Neural progenitor cell (in vitro differentiated cells): ENCODE measurements at regions not wholly inside any gene's neighbourhood (a gene's known extent, or its start where the extent isn't known, plus 50 kb on each side); places are given as distances from the start of the nearest gene placed in this dataset.

ENCODE experiments used
- DNase-seq: peaks from one replicate; pipeline ENCODE4 v3.0.0-alpha.2; 2016; ENCODE audit warnings: low spot score
- H2AFZ ChIP-seq: fragments of 200-600 bp; sonication (generic); replicated peaks from 2 replicates; pipeline ENCODE4 v1.6.1; 2016; ENCODE audit warnings: antibody characterized with exemption
- H3F3A ChIP-seq: fragments of 200-600 bp; sonication (generic); 2 replicates; pipeline ENCODE4 v1.6.1; 2016; ENCODE audit warnings: antibody characterized with exemption, low read depth
- H3K27ac ChIP-seq: fragments of 200-600 bp; sonication (generic); 2 replicates; pipeline ENCODE4 v1.5.1; 2016; ENCODE audit warnings: mild to moderate bottlenecking
- H3K27me3 ChIP-seq: fragments of 200-600 bp; sonication (generic); 2 replicates; pipeline ENCODE4 v1.6.1; 2016; ENCODE audit warnings: mild to moderate bottlenecking, moderate library complexity
- H3K36me3 ChIP-seq: fragments of 200-600 bp; sonication (generic); 2 replicates; pipeline ENCODE4 v1.5.1; 2016
- H3K4me1 ChIP-seq: fragments of 200-600 bp; sonication (generic); 2 replicates; pipeline ENCODE4 v1.6.1; 2016; ENCODE audit warnings: mixed run types
- H3K4me2 ChIP-seq: fragments of 200-600 bp; sonication (generic); 2 replicates; pipeline ENCODE4 v1.6.1; 2016
- H3K4me3 ChIP-seq: fragments of 200-600 bp; sonication (generic); 2 replicates; pipeline ENCODE4 v1.5.1; 2016
- H3K79me2 ChIP-seq: fragments of 200-600 bp; sonication (generic); 2 replicates; pipeline ENCODE4 v1.6.1; 2016; ENCODE audit warnings: low read depth
- H3K9ac ChIP-seq: fragments of 200-600 bp; sonication (generic); 2 replicates; pipeline ENCODE4 v1.6.1; 2016
- H3K9me3 ChIP-seq: fragments of 200-600 bp; sonication (generic); 2 replicates; pipeline ENCODE4 v1.5.1; 2016; ENCODE audit warnings: low read depth
- H4K20me1 ChIP-seq: fragments of 200-600 bp; sonication (generic); 2 replicates; pipeline ENCODE4 v1.6.1; 2016; ENCODE audit warnings: low read depth
- H3K27ac Mint-ChIP-seq: 3 replicates; pipeline ENCODE4 v1.8.0; 2021; ENCODE audit warnings: mixed read lengths
- H3K27me3 Mint-ChIP-seq: 2 replicates; pipeline ENCODE4 v1.8.0; 2022; ENCODE audit warnings: low read depth, mild to moderate bottlenecking, inconsistent platforms, moderate library complexity, mixed read lengths; ENCODE audit not compliant: insufficient read depth
- H3K36me3 Mint-ChIP-seq: 3 replicates; pipeline ENCODE4 v1.8.0; 2021; ENCODE audit warnings: mixed read lengths
- H3K4me1 Mint-ChIP-seq: 3 replicates; pipeline ENCODE4 v1.8.0; 2021; ENCODE audit warnings: mixed read lengths
- H3K4me3 Mint-ChIP-seq: 3 replicates; pipeline ENCODE4 v1.8.0; 2021; ENCODE audit warnings: mild to moderate bottlenecking, moderate library complexity, mixed read lengths
- H3K9me3 Mint-ChIP-seq: 3 replicates; pipeline ENCODE4 v1.8.0; 2020; ENCODE audit warnings: mixed read lengths
- EZH2 ChIP-seq: fragments of 200-600 bp; sonication (generic); IDR thresholded peaks from 2 replicates; pipeline ENCODE4 v1.6.1; 2017; ENCODE audit warnings: antibody characterized with exemption, mild to moderate bottlenecking, moderate library complexity
- EZH2phosphoT487 ChIP-seq: fragments of 200-600 bp; sonication (generic); IDR thresholded peaks from 2 replicates; pipeline ENCODE4 v1.6.1; 2017; ENCODE audit warnings: antibody characterized with exemption
- TF ChIP-seq, protein P1 (sequence below): fragments of 200-600 bp; sonication (generic); IDR thresholded peaks from 2 replicates; pipeline ENCODE4 v1.5.1; 2017; ENCODE audit warnings: antibody characterized with exemption, mild to moderate bottlenecking

DNA sequence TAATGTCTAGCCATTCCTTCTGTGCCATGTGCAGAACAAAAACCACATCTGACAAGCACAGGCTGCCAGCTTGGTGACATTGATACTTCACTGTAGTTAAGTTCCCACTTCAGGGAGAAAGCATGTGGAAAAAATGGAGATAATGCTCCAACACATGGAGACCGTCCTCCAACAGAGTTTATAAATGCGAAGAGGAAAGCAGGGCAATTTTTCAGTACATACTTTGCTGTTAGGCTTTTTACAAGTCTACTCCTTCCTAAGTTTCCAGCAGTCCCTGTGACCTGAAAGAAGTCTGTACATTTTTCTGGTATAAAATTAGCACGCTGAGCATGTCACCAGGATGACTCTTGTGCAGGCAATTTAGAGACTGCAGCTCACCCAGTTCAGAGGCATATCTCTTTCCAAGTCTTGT lies 766.9 kb upstream of the IGFBP7 start:
- Mint-ChIP-seq H3K27ac (no peak overlapping the region), H3K27me3 (no peaks in the 10 kb centered on the region), H3K36me3 (no peaks in the 10 kb centered on the region), H3K9me3 (no peaks in the 10 kb centered on the region), H3K4me1 (no peaks in the 10 kb centered on the region), H3K4me3 (no peak overlapping the region)
- TF ChIP-seq EZH2phosphoT487 (no peak), EZH2 (no peak)
- TF ChIP-seq, protein P1, sequence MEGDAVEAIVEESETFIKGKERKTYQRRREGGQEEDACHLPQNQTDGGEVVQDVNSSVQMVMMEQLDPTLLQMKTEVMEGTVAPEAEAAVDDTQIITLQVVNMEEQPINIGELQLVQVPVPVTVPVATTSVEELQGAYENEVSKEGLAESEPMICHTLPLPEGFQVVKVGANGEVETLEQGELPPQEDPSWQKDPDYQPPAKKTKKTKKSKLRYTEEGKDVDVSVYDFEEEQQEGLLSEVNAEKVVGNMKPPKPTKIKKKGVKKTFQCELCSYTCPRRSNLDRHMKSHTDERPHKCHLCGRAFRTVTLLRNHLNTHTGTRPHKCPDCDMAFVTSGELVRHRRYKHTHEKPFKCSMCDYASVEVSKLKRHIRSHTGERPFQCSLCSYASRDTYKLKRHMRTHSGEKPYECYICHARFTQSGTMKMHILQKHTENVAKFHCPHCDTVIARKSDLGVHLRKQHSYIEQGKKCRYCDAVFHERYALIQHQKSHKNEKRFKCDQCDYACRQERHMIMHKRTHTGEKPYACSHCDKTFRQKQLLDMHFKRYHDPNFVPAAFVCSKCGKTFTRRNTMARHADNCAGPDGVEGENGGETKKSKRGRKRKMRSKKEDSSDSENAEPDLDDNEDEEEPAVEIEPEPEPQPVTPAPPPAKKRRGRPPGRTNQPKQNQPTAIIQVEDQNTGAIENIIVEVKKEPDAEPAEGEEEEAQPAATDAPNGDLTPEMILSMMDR: no peak
- Histone ChIP-seq H3K9me3 (no peaks in the 10 kb centered on the region), H3K4me1 (no peaks in the 10 kb centered on the region), H4K20me1 (no peaks in the 10 kb centered on the region), H3K27ac (no peak overlapping the region), H3K9ac (no peak overlapping the region), H3K79me2 (no peaks in the 10 kb centered on the region), H3K27me3 (no peaks in the 10 kb centered on the region), H3K4me3 (no peak overlapping the region), H3K36me3 (no peaks in the 10 kb centered on the region), H2AFZ (no peak overlapping the region), H3F3A (no peaks in the 10 kb centered on the region), H3K4me2 (no peak overlapping the region)
- DNase-seq: no peak

DNA sequence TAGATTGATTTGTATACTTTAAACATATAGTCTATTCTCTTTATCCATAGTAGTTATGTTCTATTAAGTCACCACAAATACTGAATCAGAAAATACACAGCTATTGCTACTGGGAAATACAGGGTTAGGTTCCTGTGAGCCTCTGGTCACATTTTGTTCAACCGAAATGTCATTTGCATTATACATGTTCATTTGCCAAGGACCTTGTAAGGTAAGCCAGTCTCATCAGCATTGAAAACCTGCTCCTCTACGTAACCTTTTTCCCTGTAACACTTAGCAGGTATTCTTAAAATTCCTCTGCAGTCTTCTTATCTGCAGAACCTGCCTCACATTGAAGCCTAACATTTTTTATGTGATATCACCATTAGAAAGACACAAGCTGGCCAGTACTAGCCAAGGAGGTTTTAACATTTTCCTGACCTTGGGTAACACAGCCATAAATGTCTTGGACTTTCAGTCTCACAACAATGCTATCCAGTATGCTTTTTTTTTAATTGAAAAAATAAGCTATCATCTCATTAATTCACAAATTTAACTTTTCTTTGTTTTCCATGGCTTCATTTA lies 765.7 kb upstream of the IGFBP7 start:
- no peaks in the 10 kb centered on the region for H3K79me2 ChIP-seq
- no peaks in the 10 kb centered on the region for H3F3A ChIP-seq
- Mint-ChIP-seq H3K4me3 (no peak overlapping the region), H3K27me3 (no peaks in the 10 kb centered on the region), H3K4me1 (no peaks in the 10 kb centered on the region), H3K27ac (no peak overlapping the region), H3K9me3 (no peaks in the 10 kb centered on the region), H3K36me3 (no peaks in the 10 kb centered on the region)
- no peak overlapping the region for H2AFZ ChIP-seq
- H3K9me3 ChIP-seq: no peaks in the 10 kb centered on the region
- no peaks in the 10 kb centered on the region for H3K27me3 ChIP-seq
- no peaks in the 10 kb centered on the region for H3K4me1 ChIP-seq
- DNase-seq: no peak
- no peak overlapping the region for H3K4me2 ChIP-seq
- H4K20me1 ChIP-seq: no peaks in the 10 kb centered on the region
- TF ChIP-seq EZH2 (no peak), EZH2phosphoT487 (no peak)
- TF ChIP-seq, protein P1: no peak
- no peak overlapping the region for H3K27ac ChIP-seq
- no peak overlapping the region for H3K4me3 ChIP-seq
- H3K9ac ChIP-seq: no peak overlapping the region
- H3K36me3 ChIP-seq: no peaks in the 10 kb centered on the region

DNA sequence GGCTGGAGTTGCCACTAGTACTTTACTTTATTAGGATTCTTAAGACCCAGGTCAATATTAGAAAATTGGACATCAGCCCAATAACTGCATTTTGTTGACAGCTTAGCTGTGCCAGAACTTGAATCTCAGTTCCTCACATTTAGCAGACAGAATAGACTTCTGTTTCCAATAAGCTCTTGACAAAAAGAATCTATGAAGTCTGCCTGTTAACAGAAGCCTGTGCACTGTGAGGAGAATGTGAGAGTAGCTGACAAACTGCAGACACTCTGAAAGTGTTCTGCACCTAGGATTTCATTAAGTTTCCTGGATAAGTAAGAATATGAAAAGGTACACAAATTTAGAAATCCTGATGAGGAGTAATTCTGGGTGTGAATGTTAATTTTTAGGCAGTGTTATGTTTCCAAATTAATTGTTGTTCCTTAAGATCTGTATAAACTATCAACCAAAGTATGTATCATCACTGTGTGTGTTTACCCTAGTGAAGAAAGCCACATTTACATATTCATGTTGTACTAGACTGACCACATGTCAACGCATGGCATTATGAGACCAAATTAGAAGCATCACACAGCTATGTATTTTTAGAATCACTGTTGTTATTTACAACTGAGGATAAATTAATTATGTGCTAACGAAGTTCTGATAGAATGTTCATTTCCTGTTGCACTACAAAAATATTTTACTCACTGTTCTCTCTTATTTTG lies 756.4 kb upstream of the IGFBP7 start:
- no peaks in the 10 kb centered on the region for H3K27me3 Mint-ChIP-seq
- H3F3A ChIP-seq: no peaks in the 10 kb centered on the region
- no peaks in the 10 kb centered on the region for H3K4me1 ChIP-seq
- no peaks in the 10 kb centered on the region for H3K36me3 Mint-ChIP-seq
- TF ChIP-seq EZH2 (no peak), EZH2phosphoT487 (no peak)
- TF ChIP-seq, protein P1: no peak
- no peak overlapping the region for H3K4me2 ChIP-seq
- no peaks in the 10 kb centered on the region for H3K4me1 Mint-ChIP-seq
- H3K36me3 ChIP-seq: no peaks in the 10 kb centered on the region
- no peak overlapping the region for H3K27ac ChIP-seq
- H2AFZ ChIP-seq: no peak overlapping the region
- H3K79me2 ChIP-seq: no peaks in the 10 kb centered on the region
- no peak overlapping the region for H3K9ac ChIP-seq
- no peaks in the 10 kb centered on the region for H3K9me3 Mint-ChIP-seq
- DNase-seq: no peak
- no peak overlapping the region for H3K4me3 ChIP-seq
- H4K20me1 ChIP-seq: no peaks in the 10 kb centered on the region
- H3K27me3 ChIP-seq: no peaks in the 10 kb centered on the region
- H3K27ac Mint-ChIP-seq: no peak overlapping the region
- H3K4me3 Mint-ChIP-seq: no peak overlapping the region
- no peaks in the 10 kb centered on the region for H3K9me3 ChIP-seq
